H9 (cell line): ENCODE measurements at regions not wholly inside any gene's neighbourhood (a gene's known extent, or its start where the extent isn't known, plus 50 kb on each side); places are given as distances from the start of the nearest gene placed in this dataset.

Experiments
- DNase-seq: peaks from one replicate; pipeline ENCODE4 v3.0.0-alpha.2; 2017
- H2AFZ ChIP-seq: one replicate; pipeline ENCODE4 v1.6.1; 2013; ENCODE audit warnings: mild to moderate bottlenecking, low read length, control low read depth, moderate library complexity
- H2AK5ac ChIP-seq: 2 replicates; pipeline ENCODE4 v1.6.1; 2013; ENCODE audit warnings: low read length, control low read depth, mixed read lengths; ENCODE audit not compliant: insufficient read length
- H2BK120ac ChIP-seq: one replicate; pipeline ENCODE4 v1.6.1; 2013; ENCODE audit warnings: low read depth, mild to moderate bottlenecking, low read length, control low read depth, inconsistent platforms; ENCODE audit not compliant: poor library complexity, severe bottlenecking
- H2BK12ac ChIP-seq: 2 replicates; pipeline ENCODE4 v1.6.1; 2013; ENCODE audit warnings: low read length, control low read depth, mixed read lengths, low read depth; ENCODE audit not compliant: insufficient read length
- H2BK15ac ChIP-seq: 2 replicates; pipeline ENCODE4 v1.6.1; 2013; ENCODE audit warnings: low read depth, low read length, control low read depth
- H2BK20ac ChIP-seq: one replicate; pipeline ENCODE4 v1.6.1; 2013; ENCODE audit warnings: low read depth, mild to moderate bottlenecking, low read length, control low read depth, inconsistent platforms; ENCODE audit not compliant: poor library complexity, severe bottlenecking
- H2BK5ac ChIP-seq: 2 replicates; pipeline ENCODE4 v1.6.1; 2013; ENCODE audit warnings: low read length, control low read depth, mixed read lengths; ENCODE audit not compliant: insufficient read length
- H3K14ac ChIP-seq: 2 replicates; pipeline ENCODE4 v1.6.1; 2013; ENCODE audit warnings: low read length, control low read depth; ENCODE audit not compliant: insufficient read depth
- H3K18ac ChIP-seq: 2 replicates; pipeline ENCODE4 v1.6.1; 2013; ENCODE audit warnings: low read depth, mild to moderate bottlenecking, mixed read lengths, low read length, control low read depth; ENCODE audit not compliant: insufficient read length
- H3K23ac ChIP-seq: 2 replicates; pipeline ENCODE4 v1.6.1; 2013; ENCODE audit warnings: low read length, control low read depth, mixed read lengths, low read depth; ENCODE audit not compliant: insufficient read length
- H3K23me2 ChIP-seq: 2 replicates; pipeline ENCODE4 v1.6.1; 2013; ENCODE audit warnings: low read depth, mild to moderate bottlenecking, mixed read lengths, low read length, control low read depth; ENCODE audit not compliant: insufficient read length, poor library complexity, severe bottlenecking
- H3K27ac ChIP-seq: 2 replicates; pipeline ENCODE4 v1.5.1; 2013; ENCODE audit warnings: low read length, control low read depth, mixed read lengths, low read depth; ENCODE audit not compliant: insufficient read length
- H3K27me3 ChIP-seq: 2 replicates; pipeline ENCODE4 v1.6.1; 2013; ENCODE audit warnings: low read length, control low read depth, inconsistent platforms; ENCODE audit not compliant: insufficient read depth
- H3K4ac ChIP-seq: 2 replicates; pipeline ENCODE4 v1.6.1; 2013; ENCODE audit warnings: low read depth, mild to moderate bottlenecking, control low read depth, inconsistent platforms, low read length, moderate library complexity
- H3K4me1 ChIP-seq: 2 replicates; pipeline ENCODE4 v1.6.1; 2013; ENCODE audit warnings: low read length, control low read depth, inconsistent platforms; ENCODE audit not compliant: insufficient read depth
- H3K4me2 ChIP-seq: 2 replicates; pipeline ENCODE4 v1.6.1; 2013; ENCODE audit warnings: low read length, control low read depth, mixed read lengths; ENCODE audit not compliant: insufficient read length, insufficient read depth
- H3K56ac ChIP-seq: 2 replicates; pipeline ENCODE4 v1.6.1; 2013; ENCODE audit warnings: low read depth, mild to moderate bottlenecking, mixed read lengths, low read length, control low read depth; ENCODE audit not compliant: insufficient read length
- H3K79me1 ChIP-seq: 2 replicates; pipeline ENCODE4 v1.6.1; 2013; ENCODE audit warnings: low read depth, mild to moderate bottlenecking, moderate library complexity, low read length, control low read depth, inconsistent platforms; ENCODE audit not compliant: insufficient read depth, poor library complexity, severe bottlenecking
- H3K79me2 ChIP-seq: 2 replicates; pipeline ENCODE4 v1.6.1; 2013; ENCODE audit warnings: low read length, control low read depth, inconsistent platforms; ENCODE audit not compliant: insufficient read depth
- H3K9ac ChIP-seq: 2 replicates; pipeline ENCODE4 v1.6.1; 2013; ENCODE audit warnings: low read length, control low read depth, mixed read lengths; ENCODE audit not compliant: insufficient read length; ENCODE audit errors: extremely low read depth
- H3K9me3 ChIP-seq: one replicate; pipeline ENCODE4 v1.6.1; 2013; ENCODE audit warnings: low read depth, low read length, inconsistent platforms; ENCODE audit not compliant: control insufficient read depth
- H3T11ph ChIP-seq: one replicate; pipeline ENCODE4 v1.6.1; 2013; ENCODE audit warnings: mild to moderate bottlenecking, low read length, control low read depth, inconsistent platforms
- H4K20me1 ChIP-seq: one replicate; pipeline ENCODE4 v1.6.1; 2013; ENCODE audit not compliant: control insufficient read depth, insufficient read length, insufficient read depth
- H4K5ac ChIP-seq: 2 replicates; pipeline ENCODE4 v1.6.1; 2013; ENCODE audit warnings: low read depth, mild to moderate bottlenecking, mixed read lengths, low read length, control low read depth; ENCODE audit not compliant: insufficient read length
- H4K8ac ChIP-seq: replicated peaks from 2 replicates; pipeline ENCODE4 v1.6.1; 2013; ENCODE audit warnings: low read length, control low read depth, mixed read lengths, low read depth; ENCODE audit not compliant: insufficient read length
- H4K91ac ChIP-seq: 2 replicates; pipeline ENCODE4 v1.6.1; 2013; ENCODE audit warnings: low read depth, mild to moderate bottlenecking, moderate library complexity, mixed read lengths, low read length, control low read depth; ENCODE audit not compliant: insufficient read length
- H3K27ac Mint-ChIP-seq, 3 experiments: 2 replicates in 2 of 3; 3 replicates in 1 of 3; pipeline ENCODE4 v1.8.0; 2020 to 2021; ENCODE audit warnings: mixed read lengths in 3 of 3, mild to moderate bottlenecking in 1 of 3, moderate library complexity in 1 of 3
- H3K27me3 Mint-ChIP-seq: 2 replicates; pipeline ENCODE4 v1.8.0; 2021; ENCODE audit warnings: low read depth, mild to moderate bottlenecking, moderate library complexity, mixed read lengths
- H3K36me3 Mint-ChIP-seq, 3 experiments: 2 replicates in 2 of 3; 3 replicates in 1 of 3; pipeline ENCODE4 v1.8.0; 2020 to 2021; ENCODE audit warnings: low read depth in 3 of 3, mixed read lengths in 3 of 3; ENCODE audit not compliant: insufficient read depth in 1 of 3
- H3K4me1 Mint-ChIP-seq, 2 experiments: 2 replicates each; pipeline ENCODE4 v1.8.0; 2020; ENCODE audit warnings: mixed read lengths in 2 of 2
- H3K4me3 Mint-ChIP-seq, 2 experiments: 2 replicates in 1 of 2; 3 replicates in 1 of 2; pipeline ENCODE4 v1.8.0; 2020 to 2021; ENCODE audit warnings: mild to moderate bottlenecking in 2 of 2, mixed read lengths in 2 of 2, moderate library complexity in 1 of 2
- H3K9me3 Mint-ChIP-seq, 2 experiments: 2 replicates in 1 of 2; 3 replicates in 1 of 2; pipeline ENCODE4 v1.8.0; 2020; ENCODE audit warnings: mild to moderate bottlenecking in 2 of 2, mixed read lengths in 2 of 2, moderate library complexity in 1 of 2
- CTCF ChIP-seq: fragments of 200-600 bp; sonication (generic); conservative IDR thresholded peaks from 3 replicates; pipeline ENCODE4 v1.8.0; 2021; ENCODE audit warnings: antibody characterized with exemption, mild to moderate bottlenecking
- WGBS: extraction: QIAGEN DNeasy Blood & Tissue Kit; methylation state at CpG from one replicate; pipeline ENCODE4 v1.1.7; 2013; ENCODE audit warnings: missing lambda C conversion rate, low lambda C conversion rate, mixed read lengths; ENCODE audit not compliant: insufficient read length; ENCODE audit errors: extremely low coverage; 5-methylcytosine and 5-hydroxymethylcytosine counted together

GRCh38 chr3:8338424-8338823, 163.2 kb upstream of the LMCD1 start:
- Histone ChIP-seq H3K27ac (no peak overlapping the region), H3K4me2 (no peak overlapping the region), H3K27me3 (no peaks in the 10 kb centered on the region), H2AK5ac (no peak overlapping the region), H3K4me1 (peaks cover 6% of the 10 kb centered on the region; the same call in 1 of the 2 replicates), H3K9ac (no peak overlapping the region), H4K20me1 (no peaks in the 10 kb centered on the region), H4K91ac (no peak overlapping the region), H3K79me1 (no peaks in the 10 kb centered on the region), H3K18ac (no peak overlapping the region), H3K9me3 (no peaks in the 10 kb centered on the region), H2BK5ac (no peak overlapping the region), H3T11ph (no peak overlapping the region), H2BK12ac (no peak overlapping the region), H3K56ac (no peak overlapping the region), H4K8ac (no peak overlapping the region), H2BK15ac (no peak overlapping the region), H3K23me2 (no peaks in the 10 kb centered on the region), H3K79me2 (no peaks in the 10 kb centered on the region), H3K14ac (no peak overlapping the region), H4K5ac (no peak overlapping the region), H2BK20ac (no peak overlapping the region), H3K23ac (no peak overlapping the region), H2AFZ (no peak overlapping the region), H2BK120ac (no peak overlapping the region), H3K4ac (no peak overlapping the region)
- no peak overlapping the region for H3K4me3 Mint-ChIP-seq
- H3K36me3 Mint-ChIP-seq, result 0 out of 7 replicates have a peak, but pooled peaks cover 0 to 2% (median 0%) of the 10 kb centered on the region in 3 experiments
- H3K27ac Mint-ChIP-seq, result no peak overlapping the region
- no peak for DNase-seq
- H3K9me3 Mint-ChIP-seq, result peaks cover 0 to 7% of the 10 kb centered on the region in 2 experiments; a peak in 2 of 5 replicates
- H3K4me1 Mint-ChIP-seq, result peaks cover 19 to 22% of the 10 kb centered on the region in 2 experiments
- no CpG with 5 or more reads among the region's 2 CpGs for WGBS
- no peak for TF ChIP-seq CTCF
- H3K27me3 Mint-ChIP-seq, result no peaks in the 10 kb centered on the region
